ENCODE measurements at regions not wholly inside any gene's neighbourhood (a gene's known extent, or its start where the extent isn't known, plus 50 kb on each side); places are given as distances from the start of the nearest gene placed in this dataset.

DNA sequence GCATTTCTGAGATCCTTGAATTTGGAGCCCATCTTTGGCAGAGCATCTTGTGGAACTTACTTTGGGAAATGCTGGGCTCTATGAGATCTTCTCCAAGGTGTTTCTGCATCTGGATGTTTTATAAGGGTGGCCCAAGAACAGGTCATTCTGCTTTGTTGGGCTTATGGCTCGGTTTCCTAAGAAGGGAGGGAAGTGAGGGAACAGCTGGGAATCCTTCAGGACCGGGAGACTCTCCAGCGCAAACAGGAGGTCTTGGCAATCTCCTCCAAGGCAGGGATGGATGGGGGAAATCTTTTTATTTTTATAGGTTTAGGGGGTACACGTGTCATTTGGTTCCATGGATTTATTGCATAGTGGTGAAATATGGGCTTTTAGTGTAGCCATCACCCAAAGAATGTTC lies 54.7 kb downstream of the IRX3 start:
- no peak for TF ChIP-seq CTCF (IDR thresholded peaks at IDR 0.05)
- no peak for TF ChIP-seq POLR2A (IDR thresholded peaks at IDR 0.05)
